AG09309 (cell line): ENCODE measurements at regions not wholly inside any gene's neighbourhood (a gene's known extent, or its start where the extent isn't known, plus 50 kb on each side); places are given as distances from the start of the nearest gene placed in this dataset.

Experiments used
- DNase-seq: peaks from one replicate; pipeline ENCODE4 v3.0.0-alpha.2; 2010; ENCODE audit warnings: low read depth
- H3K4me3 ChIP-seq: 2 replicates; pipeline ENCODE4 v1.5.1; 2011; ENCODE audit warnings: mild to moderate bottlenecking, low read depth, low read length, moderate library complexity; ENCODE audit not compliant: control insufficient read depth
- TF ChIP-seq, protein P1 (sequence below): IDR thresholded peaks from 2 replicates; pipeline ENCODE4 v1.5.1; 2011; ENCODE audit warnings: mild to moderate bottlenecking, low read depth, low read length, inconsistent platforms; ENCODE audit not compliant: insufficient read depth, control insufficient read depth; ENCODE audit errors: missing control alignments

DNA sequence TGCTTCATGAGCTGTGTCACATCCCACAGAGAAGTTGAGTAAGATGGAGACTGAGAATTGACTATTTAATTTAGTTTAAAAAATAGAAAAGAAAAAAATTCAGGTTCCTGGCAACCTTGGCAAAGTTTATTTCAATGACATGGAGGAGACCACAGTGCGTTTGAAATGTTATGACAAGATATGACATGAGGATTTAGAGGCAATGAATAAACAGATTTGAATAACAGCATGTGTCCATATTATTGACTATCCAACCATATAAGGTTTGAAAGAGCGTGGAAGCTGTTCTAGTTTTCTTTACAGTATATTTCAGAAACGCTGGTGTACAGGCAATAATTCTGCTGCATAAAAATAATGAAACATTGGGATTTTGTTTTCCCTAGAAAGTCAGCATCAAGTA lies 303.9 kb downstream of the SMOC2 start:
- no peak overlapping the region for H3K4me3 ChIP-seq
- DNase-seq = no peak
- TF ChIP-seq, protein P1, sequence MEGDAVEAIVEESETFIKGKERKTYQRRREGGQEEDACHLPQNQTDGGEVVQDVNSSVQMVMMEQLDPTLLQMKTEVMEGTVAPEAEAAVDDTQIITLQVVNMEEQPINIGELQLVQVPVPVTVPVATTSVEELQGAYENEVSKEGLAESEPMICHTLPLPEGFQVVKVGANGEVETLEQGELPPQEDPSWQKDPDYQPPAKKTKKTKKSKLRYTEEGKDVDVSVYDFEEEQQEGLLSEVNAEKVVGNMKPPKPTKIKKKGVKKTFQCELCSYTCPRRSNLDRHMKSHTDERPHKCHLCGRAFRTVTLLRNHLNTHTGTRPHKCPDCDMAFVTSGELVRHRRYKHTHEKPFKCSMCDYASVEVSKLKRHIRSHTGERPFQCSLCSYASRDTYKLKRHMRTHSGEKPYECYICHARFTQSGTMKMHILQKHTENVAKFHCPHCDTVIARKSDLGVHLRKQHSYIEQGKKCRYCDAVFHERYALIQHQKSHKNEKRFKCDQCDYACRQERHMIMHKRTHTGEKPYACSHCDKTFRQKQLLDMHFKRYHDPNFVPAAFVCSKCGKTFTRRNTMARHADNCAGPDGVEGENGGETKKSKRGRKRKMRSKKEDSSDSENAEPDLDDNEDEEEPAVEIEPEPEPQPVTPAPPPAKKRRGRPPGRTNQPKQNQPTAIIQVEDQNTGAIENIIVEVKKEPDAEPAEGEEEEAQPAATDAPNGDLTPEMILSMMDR = no peak

DNA sequence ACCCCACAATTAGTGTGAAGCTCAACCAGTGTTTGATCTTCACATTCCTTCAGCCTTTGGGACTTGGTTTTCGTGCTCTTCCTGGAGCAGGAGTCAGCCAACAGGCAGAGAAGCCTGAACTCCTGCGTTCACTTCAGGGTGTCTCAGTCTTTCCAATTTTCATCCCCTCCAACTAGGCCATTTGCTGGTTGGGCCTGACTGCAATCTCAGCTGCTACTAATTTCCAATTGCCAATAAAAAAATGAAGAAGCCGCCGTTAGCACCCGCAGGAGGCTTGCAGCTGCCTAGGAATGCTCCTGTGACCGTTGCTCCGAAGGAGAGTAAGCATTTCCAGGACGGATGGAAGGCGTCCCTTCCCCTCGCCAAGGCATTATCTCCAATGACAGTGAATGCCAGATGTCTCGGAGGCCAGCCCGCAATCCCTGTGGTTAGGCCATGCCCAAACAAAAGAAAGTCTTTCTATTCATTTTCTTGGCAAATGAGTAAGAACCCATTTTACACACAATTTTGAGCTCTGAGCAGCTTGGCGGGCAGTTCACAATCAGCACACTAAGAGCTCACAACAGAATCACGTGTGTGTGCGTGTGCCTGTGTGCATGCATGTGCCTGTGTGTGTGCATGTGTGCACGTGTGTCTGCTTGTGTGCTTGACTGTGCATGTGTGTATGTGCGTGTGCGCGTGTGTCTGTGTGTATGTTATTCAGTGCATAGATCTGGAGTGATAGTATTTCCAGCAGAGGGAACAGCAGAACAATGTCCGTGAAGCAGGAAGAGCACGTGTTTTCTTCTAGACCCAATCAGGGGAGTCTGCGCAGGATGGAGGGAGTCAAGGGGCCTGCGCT lies 301.2 kb downstream of the SMOC2 start:
- TF ChIP-seq, protein P1 = no peak
- no peak overlapping the region for H3K4me3 ChIP-seq
- DNase-seq = no peak

DNA sequence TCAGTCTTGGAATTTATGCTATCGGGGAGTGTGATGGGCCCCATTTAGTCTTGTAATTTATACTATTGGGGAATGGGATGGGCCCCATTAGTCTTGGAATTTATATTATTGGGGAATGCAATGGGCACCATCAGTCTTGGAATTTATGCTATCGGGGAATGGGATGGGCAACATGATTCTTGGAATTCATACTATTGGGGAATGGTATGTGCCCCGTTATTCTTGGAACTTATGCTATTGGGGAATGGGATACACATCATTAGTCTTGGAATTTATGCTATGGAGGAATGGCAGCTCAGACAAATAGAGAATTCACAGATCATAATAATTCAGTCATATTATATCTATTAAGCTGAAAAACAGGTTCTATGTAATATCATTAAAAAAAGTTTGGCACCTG lies 300.3 kb downstream of the SMOC2 start:
- TF ChIP-seq, protein P1 = no peak
- no peak for DNase-seq
- no peak overlapping the region for H3K4me3 ChIP-seq

DNA sequence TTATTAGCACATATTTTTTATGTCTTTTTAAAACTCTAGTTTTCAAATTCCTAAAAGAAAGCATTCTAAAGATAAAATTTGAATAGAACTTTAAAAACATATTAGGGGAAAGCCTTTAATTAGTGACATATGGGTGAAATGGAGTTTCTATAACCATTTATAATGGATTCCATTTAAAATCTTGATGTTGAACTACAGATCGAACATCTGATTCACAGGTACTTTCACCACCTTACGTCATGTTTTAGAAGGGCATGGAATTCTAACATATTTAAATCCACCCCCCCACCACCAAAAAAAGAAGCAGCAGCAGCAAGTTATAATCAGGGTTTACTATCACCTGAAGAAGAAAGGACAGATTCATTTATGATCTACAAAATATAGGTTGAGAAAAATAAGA lies 298.4 kb downstream of the SMOC2 start:
- TF ChIP-seq, protein P1 = no peak
- no peak overlapping the region for H3K4me3 ChIP-seq
- DNase-seq = no peak

DNA sequence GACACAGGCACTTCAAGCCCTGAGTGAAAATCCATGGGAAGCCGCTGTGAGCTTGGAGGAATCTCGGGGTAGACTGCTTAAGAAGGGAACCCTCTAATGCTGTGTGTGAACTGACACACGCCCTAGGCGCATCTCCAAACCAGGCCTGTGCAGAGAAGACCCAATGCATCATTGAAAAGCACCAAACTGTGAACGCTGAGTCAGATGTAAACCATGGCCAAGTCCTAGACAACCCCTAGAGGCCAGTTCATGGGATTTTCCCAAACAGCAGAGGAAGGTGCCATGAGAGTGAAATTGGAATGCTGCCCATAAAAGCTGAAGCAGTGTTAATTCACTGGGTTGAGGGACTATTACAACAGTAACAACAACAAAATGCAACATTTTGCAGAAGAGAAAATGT lies 296.5 kb downstream of the SMOC2 start:
- DNase-seq = no peak
- no peak overlapping the region for H3K4me3 ChIP-seq
- TF ChIP-seq, protein P1 = no peak

DNA sequence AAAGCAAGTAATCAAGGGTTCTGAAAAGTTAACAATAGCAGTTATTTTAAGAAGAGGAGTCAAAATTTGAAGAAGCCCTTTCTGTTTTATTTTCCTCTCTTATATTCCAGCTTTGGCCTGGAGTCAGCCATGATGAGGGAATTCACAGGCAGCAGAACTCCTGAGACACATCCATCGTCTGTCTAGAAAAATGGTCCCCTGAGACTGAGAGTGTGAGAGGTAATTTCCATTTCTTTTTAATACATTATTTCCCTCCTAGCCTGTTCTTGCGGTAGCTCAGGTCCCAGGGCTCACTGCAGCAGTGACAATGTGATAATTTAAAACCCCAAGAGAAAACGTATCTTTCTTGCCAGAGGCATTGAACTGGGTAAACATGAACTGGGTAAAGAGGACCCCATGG lies 296.0 kb downstream of the SMOC2 start:
- TF ChIP-seq, protein P1 = no peak
- H3K4me3 ChIP-seq = no peak overlapping the region
- DNase-seq = no peak
